Fibroblast of lung (primary cell): ENCODE measurements at regions not wholly inside any gene's neighbourhood (a gene's known extent, or its start where the extent isn't known, plus 50 kb on each side); places are given as distances from the start of the nearest gene placed in this dataset.

Source experiments
- DNase-seq, 2 donors: peaks; one replicate each; pipeline versions ENCODE4 v3.0.0 to v3.0.0-alpha.2; 2010; ENCODE audit warnings: low read depth in 2 of 2
- H2AFZ ChIP-seq: 2 replicates; pipeline ENCODE4 v1.5.1; 2012; ENCODE audit warnings: low read length, control low read depth, inconsistent platforms
- H3K27ac ChIP-seq: 2 replicates; pipeline ENCODE4 v1.5.1; 2011; ENCODE audit warnings: low read length, control low read depth; ENCODE audit not compliant: insufficient read depth
- H3K27me3 ChIP-seq: 2 replicates; pipeline ENCODE4 v1.5.1; 2011; ENCODE audit warnings: mild to moderate bottlenecking, low read length; ENCODE audit not compliant: control insufficient read depth, insufficient read depth
- H3K36me3 ChIP-seq: 2 replicates; pipeline ENCODE4 v1.5.1; 2011; ENCODE audit warnings: low read length; ENCODE audit not compliant: control insufficient read depth, insufficient read depth
- H3K4me1 ChIP-seq: 2 replicates; pipeline ENCODE4 v1.5.1; 2011; ENCODE audit warnings: low read length; ENCODE audit not compliant: control insufficient read depth, insufficient read depth; ENCODE audit errors: extremely low read depth
- H3K4me2 ChIP-seq: 2 replicates; pipeline ENCODE4 v1.5.1; 2011; ENCODE audit warnings: low read length, control low read depth; ENCODE audit not compliant: insufficient read depth; ENCODE audit errors: extremely low read depth
- H3K4me3 ChIP-seq, 4 experiments: fragments of 200-600 bp in 1 of 4; sonication (generic) in 1 of 4; replicated peaks in 1 of 4; 2 replicates each; pipeline ENCODE4 v1.5.1; 2011 to 2016; ENCODE audit warnings: low read length in 4 of 4, low read depth in 3 of 4, mild to moderate bottlenecking in 3 of 4, control low read depth in 2 of 4, inconsistent platforms in 1 of 4, mixed read lengths in 1 of 4; ENCODE audit not compliant: insufficient read depth in 1 of 4; ENCODE audit errors: control extremely low read depth in 1 of 4
- H3K79me2 ChIP-seq: 2 replicates; pipeline ENCODE4 v1.5.1; 2012; ENCODE audit warnings: mild to moderate bottlenecking, low read length, inconsistent platforms; ENCODE audit not compliant: control insufficient read depth, insufficient read depth
- H3K9ac ChIP-seq: 2 replicates; pipeline ENCODE4 v1.5.1; 2011; ENCODE audit warnings: mild to moderate bottlenecking, low read length, control low read depth; ENCODE audit not compliant: insufficient read depth
- H3K9me3 ChIP-seq: 2 replicates; pipeline ENCODE4 v1.5.1; 2012; ENCODE audit warnings: low read depth, low read length; ENCODE audit not compliant: control insufficient read depth, insufficient read depth
- H4K20me1 ChIP-seq: 2 replicates; pipeline ENCODE4 v1.5.1; 2011; ENCODE audit warnings: low read length; ENCODE audit not compliant: control insufficient read depth, insufficient read depth; ENCODE audit errors: extremely low read depth
- CTCF ChIP-seq, 2 donors: IDR thresholded peaks in 1 of 2; conservative IDR thresholded peaks in 1 of 2; 1 replicate in 1 of 2; 2 replicates in 1 of 2; pipeline ENCODE4 v1.5.1; 2011 to 2012; ENCODE audit warnings: low read length in 2 of 2, control low read depth in 1 of 2, inconsistent platforms in 1 of 2, low read depth in 1 of 2, mild to moderate bottlenecking in 1 of 2
- EZH2 ChIP-seq: IDR thresholded peaks from 2 replicates; pipeline ENCODE4 v1.5.1; 2012; ENCODE audit warnings: low read length, control low read depth, mild to moderate bottlenecking; ENCODE audit errors: missing control alignments

- TF ChIP-seq EZH2 (no peak), CTCF (conservative IDR thresholded peaks at IDR 0.05 in 1 of 2, IDR thresholded peaks at IDR 0.05 in 1 of 2; ENCODE audit: low read depth in 1 of 2, low read length in 2 of 2) (no peak)
- Histone ChIP-seq H2AFZ (no peak overlapping the region), H3K4me2 (no peak overlapping the region)
These were observed 97.4 kb upstream of the FAM3C start for GRCh38 chr7:121493553-121493952.

GRCh38 chr7:121490309-121490708, 94.2 kb upstream of the FAM3C start:
- H3K4me2 ChIP-seq: no peak overlapping the region
- H2AFZ ChIP-seq: no peak overlapping the region
- H3K9me3 ChIP-seq: no peaks in the 10 kb centered on the region
- no peaks in the 10 kb centered on the region for H3K36me3 ChIP-seq
- no peaks in the 10 kb centered on the region for H3K27me3 ChIP-seq
- no peak for DNase-seq
- no peak overlapping the region for H3K4me3 ChIP-seq
- no peak overlapping the region for H3K27ac ChIP-seq
- H3K79me2 ChIP-seq: no peaks in the 10 kb centered on the region
- no peak for TF ChIP-seq EZH2
- no peak for TF ChIP-seq CTCF (conservative IDR thresholded peaks at IDR 0.05 in 1 of 2, IDR thresholded peaks at IDR 0.05 in 1 of 2; ENCODE audit: low read depth in 1 of 2, low read length in 2 of 2)
- no peaks in the 10 kb centered on the region for H4K20me1 ChIP-seq
- no peaks in the 10 kb centered on the region for H3K4me1 ChIP-seq
- no peak overlapping the region for H3K9ac ChIP-seq

More at GRCh38 chr7:121493553-121493952, 97.4 kb upstream of the FAM3C start:
- no peaks in the 10 kb centered on the region for H3K27me3 ChIP-seq
- no peaks in the 10 kb centered on the region for H4K20me1 ChIP-seq
- no peak overlapping the region for H3K9ac ChIP-seq
- H3K4me1 ChIP-seq: no peaks in the 10 kb centered on the region
- H3K36me3 ChIP-seq: no peaks in the 10 kb centered on the region
- H3K4me3 ChIP-seq: no peak overlapping the region
- no peaks in the 10 kb centered on the region for H3K9me3 ChIP-seq
- no peaks in the 10 kb centered on the region for H3K79me2 ChIP-seq
- H3K27ac ChIP-seq: no peak overlapping the region
- no peak for DNase-seq

GRCh38 chr7:121489440-121489839, 93.3 kb upstream of the FAM3C start:
- Histone ChIP-seq H3K36me3 (no peaks in the 10 kb centered on the region), H4K20me1 (no peaks in the 10 kb centered on the region), H3K4me2 (no peak overlapping the region), H3K4me3 (no peak overlapping the region), H3K9ac (no peak overlapping the region), H3K4me1 (no peaks in the 10 kb centered on the region), H3K27me3 (no peaks in the 10 kb centered on the region), H2AFZ (no peak overlapping the region), H3K79me2 (no peaks in the 10 kb centered on the region), H3K9me3 (no peaks in the 10 kb centered on the region), H3K27ac (no peak overlapping the region)
- TF ChIP-seq EZH2: no peak
- no peak for TF ChIP-seq CTCF (conservative IDR thresholded peaks at IDR 0.05 in 1 of 2, IDR thresholded peaks at IDR 0.05 in 1 of 2; ENCODE audit: low read depth in 1 of 2, low read length in 2 of 2)
- no peak for DNase-seq
